GM12864 (cell line): ENCODE measurements at regions not wholly inside any gene's neighbourhood (a gene's known extent, or its start where the extent isn't known, plus 50 kb on each side); places are given as distances from the start of the nearest gene placed in this dataset.

ENCODE experiments used
- DNase-seq: peaks from one replicate; pipeline ENCODE4 v3.0.0-alpha.2; 2011; ENCODE audit warnings: low read depth
- H3K4me3 ChIP-seq: 2 replicates; pipeline ENCODE4 v1.5.1; 2011; ENCODE audit warnings: mild to moderate bottlenecking, low read depth, low read length, control low read depth
- CTCF ChIP-seq: IDR thresholded peaks from 2 replicates; pipeline ENCODE4 v1.5.1; 2011; ENCODE audit warnings: low read depth, mild to moderate bottlenecking, moderate library complexity, low read length, control low read depth, inconsistent platforms; ENCODE audit errors: missing control alignments

GRCh38 chr4:31998807-31999206 lies 1278.6 kb downstream of the PCDH7 start:
- no peak overlapping the region for H3K4me3 ChIP-seq
- no peak for DNase-seq
- no peak for TF ChIP-seq CTCF

- TF ChIP-seq CTCF, result no peak
- H3K4me3 ChIP-seq, result no peak overlapping the region
- DNase-seq, result no peak
Observed at GRCh38 chr4:31999848-32000247, 1279.7 kb downstream of the PCDH7 start.

- no peak for TF ChIP-seq CTCF
- no peak overlapping the region for H3K4me3 ChIP-seq
- DNase-seq, result no peak
Observed at GRCh38 chr4:32000846-32001488, 1280.8 kb downstream of the PCDH7 start.

- TF ChIP-seq CTCF, result no peak
- H3K4me3 ChIP-seq, result no peak overlapping the region
- no peak for DNase-seq
Observed at GRCh38 chr4:32002037-32002747, 1282.0 kb downstream of the PCDH7 start.

GRCh38 chr4:32003548-32003947 lies 1283.4 kb downstream of the PCDH7 start:
- no peak overlapping the region for H3K4me3 ChIP-seq
- no peak for TF ChIP-seq CTCF
- no peak for DNase-seq

- H3K4me3 ChIP-seq, result no peak overlapping the region
- no peak for TF ChIP-seq CTCF
- DNase-seq, result no peak
Observed at GRCh38 chr4:32010221-32010620, 1290.1 kb downstream of the PCDH7 start.

- TF ChIP-seq CTCF, result no peak
- H3K4me3 ChIP-seq, result no peak overlapping the region
- DNase-seq, result no peak
Observed at GRCh38 chr4:32022071-32022470, 1301.9 kb downstream of the PCDH7 start.
